Tibial nerve (tissue), 4 donors: ENCODE measurements at regions not wholly inside any gene's neighbourhood (a gene's known extent, or its start where the extent isn't known, plus 50 kb on each side); places are given as distances from the start of the nearest gene placed in this dataset. TPM values are rescaled to one million over a fixed set of nuclear protein-coding genes. Genes with fewer than 3 reads are reported as not detected.
"Not testable (repeated sequence)": the region's sequence is repeated elsewhere in the genome, so short reads cannot be mapped to it uniquely, and the experiment has no call there.

Source experiments
- DNase-seq, 2 donors: peaks; one replicate each; pipeline ENCODE4 v3.0.0-alpha.2; 2019; ENCODE audit warnings: low spot score in 2 of 2
- H3K27ac ChIP-seq, 4 donors: fragments of 200-600 bp; sonication (generic) in 3 of 4; one replicate each; pipeline ENCODE4 v1.5.1; 2017 to 2019; ENCODE audit warnings: mild to moderate bottlenecking in 1 of 4
- H3K27me3 ChIP-seq, 2 donors: fragments of 200-600 bp; sonication (generic) in 1 of 2; one replicate each; pipeline versions ENCODE4 v1.5.1 to v1.6.0; 2017 to 2019
- H3K36me3 ChIP-seq, 3 donors: fragments of 200-600 bp; sonication (generic); one replicate each; pipeline ENCODE4 v1.5.1; 2018 to 2019
- H3K4me1 ChIP-seq, 4 donors: fragments of 200-600 bp; sonication (generic) in 3 of 4; one replicate each; pipeline ENCODE4 v1.5.1; 2017 to 2019
- H3K4me3 ChIP-seq, 4 donors: fragments of 200-600 bp; sonication (generic) in 3 of 4; one replicate each; pipeline ENCODE4 v1.5.1; 2017 to 2019; ENCODE audit warnings: mild to moderate bottlenecking in 1 of 4, moderate library complexity in 1 of 4
- H3K9me3 ChIP-seq, 4 donors: fragments of 200-600 bp; sonication (generic) in 3 of 4; one replicate each; pipeline ENCODE4 v1.5.1; 2017 to 2019
- WGBS, 2 donors: methylation state at CpG; one replicate each; pipeline ENCODE4 v1.1.5; 2018; 5-methylcytosine and 5-hydroxymethylcytosine counted together
- small RNA-seq: library from RNA; depleted of rRNA; stranded (forward); fragments of <200 nt; gene quantifications from one replicate; pipeline ENCODE3, GENCODE V24; 2016

DNA sequence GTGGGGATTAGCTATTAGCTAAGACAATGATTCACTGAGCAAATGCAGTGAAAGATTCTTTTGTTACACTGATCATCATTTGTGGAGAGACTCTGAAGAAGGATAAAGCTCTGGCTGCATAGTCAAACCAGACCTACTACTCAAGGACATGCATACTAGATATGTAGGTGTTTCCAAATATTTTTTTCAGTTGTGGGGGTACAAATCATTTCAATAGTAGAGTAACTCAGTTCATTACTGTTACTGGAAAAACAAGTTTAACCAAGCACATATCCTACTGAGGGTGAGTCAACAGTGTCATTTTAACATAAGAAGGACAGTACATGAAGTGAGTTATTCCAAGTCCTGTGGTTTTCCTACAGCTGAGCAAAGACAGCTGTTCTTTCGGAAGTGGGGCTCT lies 59.5 kb upstream of the NBPF19 start:
- H3K9me3 ChIP-seq, H3K4me1 ChIP-seq, H3K36me3 ChIP-seq, H3K27me3 ChIP-seq, H3K27ac ChIP-seq, DNase-seq, H3K4me3 ChIP-seq: not testable (repeated sequence)
- 78% methylated on average over 1 of the region's 1 CpG; no CpG with 5 or more reads in 1 of the 2 donors for WGBS, 2 donors

DNA sequence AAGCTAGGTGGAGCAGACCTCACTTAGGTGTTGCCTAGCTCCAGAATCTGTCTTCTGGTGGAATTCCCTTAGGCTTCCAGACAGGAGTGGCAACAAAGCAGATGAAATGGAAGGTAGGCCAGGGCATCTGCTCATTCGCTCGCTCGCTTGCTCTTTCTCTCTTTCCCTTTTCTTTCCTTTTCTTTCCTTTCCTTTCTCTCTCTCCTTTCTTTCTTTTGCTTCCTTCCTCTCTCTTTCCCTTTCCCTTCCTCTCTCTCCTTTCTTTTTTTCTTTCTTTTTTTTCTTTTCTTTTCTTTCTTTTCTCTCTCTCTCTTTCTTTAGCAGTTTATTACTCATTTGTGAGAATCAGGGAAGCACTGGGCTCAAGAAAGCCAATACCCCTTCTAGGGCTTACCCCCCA lies 56.1 kb upstream of the NBPF19 start:
- not testable (repeated sequence) for DNase-seq, H3K27me3 ChIP-seq
- WGBS, 2 donors: 94 to 96% methylated on average over 3 of the region's 3 CpGs

DNA sequence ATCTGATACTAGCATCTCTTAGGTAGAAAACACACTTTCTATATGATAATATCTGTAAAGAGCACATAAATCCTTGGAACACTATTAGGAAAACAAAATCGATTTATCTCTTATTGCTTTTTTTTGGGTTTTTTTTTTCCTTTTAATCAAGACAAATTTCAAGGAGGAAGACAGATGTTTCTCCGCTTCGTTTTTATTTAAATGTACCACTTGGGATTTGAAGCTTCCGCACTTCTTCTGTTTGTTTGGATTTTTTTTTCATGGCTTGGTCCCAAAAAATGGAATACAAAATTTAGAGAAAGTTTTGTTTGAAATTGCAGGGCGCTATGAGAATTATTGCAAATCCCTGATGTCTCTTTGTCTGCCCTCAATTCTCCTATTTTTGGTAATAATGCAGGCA lies 51.7 kb upstream of the NBPF19 start:
- DNase-seq, H3K27me3 ChIP-seq, H3K9me3 ChIP-seq, H3K4me3 ChIP-seq, H3K36me3 ChIP-seq, H3K4me1 ChIP-seq: not testable (repeated sequence)
- peak overlapping the region in 1 of 4 donors; percentile 43 for H3K27ac ChIP-seq
- WGBS, 2 donors: 14 to 20% methylated on average over 5 of the region's 5 CpGs

More for the DNA sequence above, 56.1 kb upstream of the NBPF19 start:
- H3K4me1 ChIP-seq, H3K9me3 ChIP-seq, H3K4me3 ChIP-seq, H3K36me3 ChIP-seq, H3K27ac ChIP-seq: not testable (repeated sequence)

Small RNAs in the stretch of these regions (small RNA-seq; reads per million reads assigned to genes)
- 236 reads per million, percentile 97 among the genes with 10 or more reads in this experiment for gene RF00100
- gene RNU1-59P: not detected
